DOHH2 (cell line): ENCODE measurements at regions not wholly inside any gene's neighbourhood (a gene's known extent, or its start where the extent isn't known, plus 50 kb on each side); places are given as distances from the start of the nearest gene placed in this dataset.

Source experiments
- H3F3A ChIP-seq: fragments of 200-600 bp; sonication (generic), shearing (Covaris generic); 2 replicates; pipeline ENCODE4 v1.6.0; 2016; ENCODE audit warnings: antibody characterized with exemption, mild to moderate bottlenecking; ENCODE audit not compliant: control insufficient read depth, insufficient read depth
- H3K27ac ChIP-seq: fragments of 200-600 bp; sonication (generic); 2 replicates; pipeline ENCODE4 v1.5.1; 2014; ENCODE audit warnings: low read depth, mild to moderate bottlenecking, low read length, moderate library complexity
- H3K27me3 ChIP-seq: fragments of 200-600 bp; sonication (generic); 2 replicates; pipeline ENCODE4 v1.6.1; 2014; ENCODE audit warnings: mild to moderate bottlenecking, low read length, mixed read lengths; ENCODE audit not compliant: control insufficient read depth
- H3K36me3 ChIP-seq: fragments of 200-600 bp; sonication (generic); 2 replicates; pipeline ENCODE4 v1.6.1; 2014; ENCODE audit warnings: mild to moderate bottlenecking, low read length, moderate library complexity, mixed read lengths; ENCODE audit not compliant: control insufficient read depth
- H3K4me1 ChIP-seq: fragments of 200-600 bp; sonication (generic); 2 replicates; pipeline ENCODE4 v1.6.1; 2014; ENCODE audit warnings: mild to moderate bottlenecking, low read length, mixed read lengths; ENCODE audit not compliant: control insufficient read depth
- H3K4me2 ChIP-seq: fragments of 200-600 bp; sonication (generic); 2 replicates; pipeline ENCODE4 v1.6.0; 2014; ENCODE audit warnings: mild to moderate bottlenecking, low read length, moderate library complexity
- H3K4me3 ChIP-seq: fragments of 200-600 bp; sonication (generic); 2 replicates; pipeline ENCODE4 v1.5.1; 2014; ENCODE audit warnings: mild to moderate bottlenecking, low read length, mixed read lengths
- H3K79me2 ChIP-seq: fragments of 200-600 bp; sonication (generic); 2 replicates; pipeline ENCODE4 v1.6.1; 2014; ENCODE audit warnings: mild to moderate bottlenecking, low read length, mixed read lengths; ENCODE audit not compliant: control insufficient read depth
- H3K9me2 ChIP-seq: fragments of 200-600 bp; sonication (generic); replicated peaks from 2 replicates; pipeline ENCODE4 v1.6.1; 2014; ENCODE audit warnings: mild to moderate bottlenecking, low read length, mixed read lengths; ENCODE audit not compliant: control insufficient read depth
- H3K9me3 ChIP-seq: fragments of 200-600 bp; sonication (generic); 2 replicates; pipeline ENCODE4 v1.6.1; 2014; ENCODE audit warnings: antibody characterized with exemption, low read length, mixed read lengths; ENCODE audit not compliant: control insufficient read depth, insufficient read depth
- H4K20me1 ChIP-seq: fragments of 200-600 bp; sonication (generic); 2 replicates; pipeline ENCODE4 v1.6.0; 2014; ENCODE audit warnings: low read depth, mild to moderate bottlenecking, antibody characterized with exemption, low read length, moderate library complexity; ENCODE audit not compliant: control insufficient read depth, insufficient read depth
- CTCF ChIP-seq: fragments of 200-600 bp; sonication (generic); IDR thresholded peaks from one replicate; pipeline ENCODE4 v1.5.1; 2014; ENCODE audit warnings: antibody characterized with exemption, mild to moderate bottlenecking, low read depth, low read length; ENCODE audit not compliant: poor library complexity, severe bottlenecking
- EZH2phosphoT487 ChIP-seq: fragments of 200-600 bp; sonication (generic); IDR thresholded peaks from 2 replicates; pipeline ENCODE4 v1.6.1; 2017; ENCODE audit warnings: borderline replicate concordance, mild to moderate bottlenecking, antibody characterized with exemption, low read length, moderate library complexity, mixed read lengths

DNA sequence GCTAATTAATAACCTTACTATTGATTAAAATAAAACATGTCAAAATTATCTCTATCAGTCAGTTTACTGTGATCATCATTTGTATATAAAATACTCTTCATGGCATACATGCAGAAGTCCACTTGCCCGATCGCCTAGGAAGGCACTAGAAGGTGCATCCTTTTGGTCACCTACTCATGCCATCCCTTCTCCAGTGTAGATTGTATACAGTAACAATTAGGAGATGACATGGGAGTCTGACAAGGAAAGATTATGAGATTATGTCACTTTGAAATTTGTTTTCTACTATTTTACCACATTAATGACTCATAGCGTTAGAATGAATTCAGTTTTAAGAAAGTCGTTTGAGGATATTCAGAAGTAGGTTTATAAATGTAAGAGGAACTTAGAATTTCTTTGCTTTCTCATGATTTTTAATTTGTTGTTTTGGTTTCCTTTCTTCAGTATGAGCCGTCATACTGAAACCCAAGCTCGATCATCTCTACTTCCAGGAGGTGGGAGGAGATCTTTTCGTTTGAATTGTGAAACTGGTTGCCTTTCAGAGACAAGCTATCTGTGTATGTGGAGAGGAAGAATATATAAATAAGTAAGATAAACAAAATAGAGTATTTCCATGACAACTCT lies 51.1 kb upstream of the UNC5C start:
- Histone ChIP-seq H3K79me2 (no peaks in the 10 kb centered on the region), H3K36me3 (no peaks in the 10 kb centered on the region), H3K4me3 (no peak overlapping the region), H3K4me1 (no peaks in the 10 kb centered on the region), H3F3A (no peaks in the 10 kb centered on the region), H3K27me3 (no peaks in the 10 kb centered on the region), H3K9me3 (no peaks in the 10 kb centered on the region), H4K20me1 (no peaks in the 10 kb centered on the region), H3K27ac (no peak overlapping the region), H3K4me2 (no peak overlapping the region), H3K9me2 (no peaks in the 10 kb centered on the region)
- no peak for TF ChIP-seq CTCF
- no peak for TF ChIP-seq EZH2phosphoT487
